NT2/D1 (cell line): ENCODE measurements at regions not wholly inside any gene's neighbourhood (a gene's known extent, or its start where the extent isn't known, plus 50 kb on each side); places are given as distances from the start of the nearest gene placed in this dataset.

ENCODE experiments used
- SUZ12 ChIP-seq: IDR thresholded peaks from 2 replicates; pipeline ENCODE4 v1.6.1; 2011; ENCODE audit not compliant: insufficient read length, insufficient read depth; ENCODE audit errors: extremely low read depth
- ZNF274 ChIP-seq: IDR thresholded peaks from 2 replicates; pipeline ENCODE4 v1.6.1; 2011; ENCODE audit warnings: mild to moderate bottlenecking, low read depth, low read length

GRCh38 chr4:19437008-19437407, 814.7 kb upstream of the SLIT2 start:
- TF ChIP-seq ZNF274 (no peak), SUZ12 (no peak)
